Naive thymus-derived CD8-positive, alpha-beta T cell (primary cell): ENCODE measurements at regions not wholly inside any gene's neighbourhood (a gene's known extent, or its start where the extent isn't known, plus 50 kb on each side); places are given as distances from the start of the nearest gene placed in this dataset.

Source experiments
- ATAC-seq, 2 donors: fragments of 150-1000 bp; cut with Tn5 transposase in 1 of 2; sonication (Bioruptor Pico), chemical (Tn5 transposase) in 1 of 2; 1 replicate in 1 of 2; 2 replicates in 1 of 2; pipeline ENCODE4 v1.10.0; 2021; ENCODE audit warnings: mild to moderate bottlenecking in 2 of 2, moderate library complexity in 2 of 2
- POLR2A ChIA-PET: fragments of 350-600 bp; sonication (Branson Sonifier 250); formaldehyde crosslinking; loops from one replicate; lab custom pipeline; 2021; ENCODE audit warnings: antibody characterized with exemption; lab: Charles Lee
- DNase-seq, 10 donors: peaks; one replicate each; pipeline versions ENCODE4 v3.0.0 to v3.0.0-alpha.2; 2020 to 2022
- H3K27ac Mint-ChIP-seq, 10 donors: one replicate each; pipeline ENCODE4 v1.8.0; 2020 to 2022; ENCODE audit warnings: mild to moderate bottlenecking in 10 of 10, mixed read lengths in 10 of 10, moderate library complexity in 4 of 10, inconsistent platforms in 1 of 10
- H3K27me3 Mint-ChIP-seq, 5 donors: one replicate each; pipeline ENCODE4 v1.8.0; 2021 to 2022; ENCODE audit warnings: mixed read lengths in 5 of 5
- H3K36me3 Mint-ChIP-seq, 3 donors: one replicate each; pipeline ENCODE4 v1.8.0; 2020 to 2022; ENCODE audit warnings: mixed read lengths in 3 of 3, mild to moderate bottlenecking in 2 of 3, inconsistent platforms in 1 of 3
- H3K4me1 Mint-ChIP-seq, 4 donors: one replicate each; pipeline ENCODE4 v1.8.0; 2021 to 2022; ENCODE audit warnings: mixed read lengths in 4 of 4
- H3K4me3 Mint-ChIP-seq, 10 donors: one replicate each; pipeline ENCODE4 v1.8.0; 2020 to 2022; ENCODE audit warnings: mild to moderate bottlenecking in 10 of 10, mixed read lengths in 10 of 10, moderate library complexity in 6 of 10, inconsistent platforms in 1 of 10
- H3K9me3 Mint-ChIP-seq, 9 donors: one replicate each; pipeline ENCODE4 v1.8.0; 2020 to 2022; ENCODE audit warnings: mixed read lengths in 9 of 9, mild to moderate bottlenecking in 3 of 9, inconsistent platforms in 1 of 9, moderate library complexity in 1 of 9

DNA sequence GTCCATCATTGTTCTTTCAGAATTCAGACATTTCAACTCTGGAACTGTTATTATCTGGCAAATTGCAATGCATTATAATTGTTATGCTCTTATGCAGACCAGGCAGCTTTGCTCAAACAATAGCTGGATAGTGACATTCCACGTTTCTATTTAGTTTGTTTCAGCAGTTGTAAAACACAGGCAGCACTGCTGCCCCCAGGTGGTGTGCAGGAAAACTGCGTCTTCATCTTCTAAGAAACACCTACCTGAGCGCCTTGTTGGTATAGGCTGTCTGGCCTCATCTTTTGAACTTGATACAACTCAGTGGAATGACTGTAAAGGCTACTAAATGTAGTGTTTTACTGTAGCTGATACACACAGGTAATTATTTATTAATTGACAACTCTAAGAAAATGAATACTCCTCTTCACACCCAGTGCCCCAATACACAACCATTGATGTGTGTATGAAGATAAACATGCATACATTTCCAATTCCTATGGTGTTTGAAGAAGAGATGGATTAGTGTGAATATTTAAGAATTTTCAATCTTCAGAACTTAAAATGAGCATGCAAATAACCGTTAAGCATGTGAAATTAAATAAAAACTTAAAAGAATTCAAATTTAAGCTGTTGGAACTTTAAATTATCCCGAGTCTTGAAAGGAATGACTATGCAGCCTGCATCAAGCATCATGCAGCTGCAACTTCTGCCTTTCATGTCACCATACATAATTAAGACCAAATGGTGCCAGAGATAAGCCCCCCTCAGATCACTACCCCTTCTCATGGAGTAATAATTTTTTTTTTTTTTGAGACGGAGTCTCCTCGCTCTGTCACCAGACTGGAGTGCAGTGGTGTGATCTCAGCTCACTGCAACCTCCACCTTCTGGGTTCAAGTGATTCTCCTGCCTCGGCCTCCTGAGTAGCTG lies 85.6 kb downstream of the CD8B2 start:
- no peak for DNase-seq
- peaks cover under 1 to 17% (median 4%) of the 10 kb centered on the region in 5 donors for H3K27me3 Mint-ChIP-seq

DNA sequence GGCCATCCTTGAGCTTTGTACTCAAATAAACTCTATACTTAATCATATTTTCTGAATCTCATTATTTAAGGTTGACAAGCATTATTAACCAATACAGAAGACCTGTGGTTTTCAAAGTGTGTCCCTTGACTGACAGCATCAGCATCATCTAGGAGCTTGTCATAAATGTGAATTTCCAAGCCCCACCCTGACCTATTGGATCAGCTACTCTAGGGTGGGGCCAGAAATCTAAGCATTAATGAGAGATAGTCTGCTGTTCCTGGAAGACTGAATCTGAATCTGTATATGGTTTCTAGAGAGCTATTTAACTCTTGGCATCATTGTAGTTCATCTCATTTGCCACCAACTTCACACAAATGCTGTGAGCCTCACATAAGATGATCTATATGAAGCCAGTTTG lies 86.6 kb downstream of the CD8B2 start:
- DNase-seq = no peak
- no peak overlapping the region for H3K27ac Mint-ChIP-seq

More for the DNA sequence above, 85.6 kb downstream of the CD8B2 start:
- Mint-ChIP-seq H3K9me3 (no peaks in the 10 kb centered on the region), H3K4me1 (peaks cover 0 to 8% (median 0%) of the 10 kb centered on the region in 4 donors), H3K4me3 (no peak overlapping the region), H3K27ac (no peak overlapping the region), H3K36me3 (no peaks in the 10 kb centered on the region)
- no peak for ATAC-seq
- POLR2A ChIA-PET = no interaction called here

DNA sequence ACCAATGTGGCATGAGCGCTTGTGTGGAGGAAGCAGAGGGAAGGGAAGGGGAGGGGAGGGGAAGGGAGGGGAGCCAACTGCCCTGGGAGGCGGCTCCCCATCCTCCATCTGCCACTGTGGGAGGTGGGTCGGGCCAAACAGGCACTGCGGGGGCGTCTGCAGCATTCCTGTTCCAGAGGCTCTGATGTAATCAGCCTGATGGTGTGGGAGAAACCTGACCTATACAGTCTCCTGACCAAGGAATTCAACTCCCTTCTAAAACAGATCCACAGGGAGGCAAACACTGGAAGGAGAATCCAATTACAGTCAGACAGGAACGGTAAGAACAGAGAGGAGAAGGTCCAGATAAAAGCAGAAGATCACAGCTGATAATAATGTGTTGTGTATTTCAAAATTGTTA lies 88.8 kb downstream of the CD8B2 start:
- Mint-ChIP-seq H3K9me3 (no peaks in the 10 kb centered on the region), H3K27me3 (peaks cover 14 to 28% (median 17%) of the 10 kb centered on the region in 5 donors), H3K27ac (no peak overlapping the region), H3K36me3 (no peaks in the 10 kb centered on the region), H3K4me1 (peaks cover 0 to 6% (median under 1%) of the 10 kb centered on the region in 4 donors), H3K4me3 (no peak overlapping the region)
- POLR2A ChIA-PET = no interaction called here
- no peak for ATAC-seq
- DNase-seq = no peak

More for the DNA sequence above, 86.6 kb downstream of the CD8B2 start:
- POLR2A ChIA-PET = no interaction called here
- Mint-ChIP-seq H3K4me3 (no peak overlapping the region), H3K4me1 (peaks cover 0 to 8% (median 0%) of the 10 kb centered on the region in 4 donors), H3K27me3 (peaks cover 9 to 23% (median 10%) of the 10 kb centered on the region in 5 donors), H3K9me3 (no peaks in the 10 kb centered on the region), H3K36me3 (no peaks in the 10 kb centered on the region)
- no peak for ATAC-seq

- no peak for DNase-seq
- Mint-ChIP-seq H3K4me1 (peaks cover 4 to 11% (median 7%) of the 10 kb centered on the region in 4 donors), H3K27me3 (peaks cover 13 to 27% (median 20%) of the 10 kb centered on the region in 5 donors), H3K27ac (no peak overlapping the region), H3K36me3 (no peaks in the 10 kb centered on the region), H3K9me3 (no peaks in the 10 kb centered on the region), H3K4me3 (no peak overlapping the region)
- no peak for ATAC-seq
- POLR2A ChIA-PET = no interaction called here
Observed at GRCh38 chr2:106577255-106577651, 90.1 kb downstream of the CD8B2 start.

- POLR2A ChIA-PET = no interaction called here
- peaks cover 13 to 31% (median 30%) of the 10 kb centered on the region in 5 donors for H3K27me3 Mint-ChIP-seq
- H3K4me3 Mint-ChIP-seq = no peak overlapping the region
Observed at GRCh38 chr2:106579750-106580197, 92.6 kb downstream of the CD8B2 start.

GRCh38 chr2:106580241-106580640 lies 93.1 kb downstream of the CD8B2 start:
- ATAC-seq = no peak
- no peak for DNase-seq
- Mint-ChIP-seq H3K36me3 (no peaks in the 10 kb centered on the region), H3K4me3 (peak overlapping the region in 1 of 10 donors; percentile 44), H3K27me3 (peaks cover 13 to 35% (median 30%) of the 10 kb centered on the region in 5 donors), H3K4me1 (peaks cover 7 to 16% (median 12%) of the 10 kb centered on the region in 4 donors), H3K9me3 (no peaks in the 10 kb centered on the region), H3K27ac (peak overlapping the region in 1 of 10 donors; percentile 55)
- POLR2A ChIA-PET = no interaction called here

More at GRCh38 chr2:106579750-106580197, 92.6 kb downstream of the CD8B2 start:
- Mint-ChIP-seq H3K4me1 (peaks cover 7 to 16% (median 12%) of the 10 kb centered on the region in 4 donors), H3K36me3 (no peaks in the 10 kb centered on the region), H3K9me3 (no peaks in the 10 kb centered on the region), H3K27ac (no peak overlapping the region)
- no peak for DNase-seq
- ATAC-seq = no peak

DNA sequence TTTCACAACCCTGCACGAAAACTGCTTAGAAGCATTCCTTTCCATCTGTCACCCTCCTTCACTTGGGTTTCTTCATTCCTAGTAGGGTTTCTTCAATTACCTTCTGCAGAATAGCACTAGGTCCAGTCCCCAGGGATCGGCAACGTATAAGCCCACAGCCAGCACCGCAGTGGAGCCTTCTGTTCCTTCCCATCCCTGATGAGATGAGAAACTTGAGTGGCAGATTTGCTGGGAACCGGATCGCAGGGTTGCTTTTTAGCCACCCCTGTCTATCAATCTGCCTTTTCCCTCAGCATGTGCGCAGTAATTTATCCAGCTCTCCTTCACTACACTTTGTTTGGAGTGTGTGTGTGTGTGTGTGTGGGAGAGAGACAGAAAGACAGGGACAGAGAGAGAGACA lies 94.2 kb downstream of the CD8B2 start:
- Mint-ChIP-seq H3K36me3 (no peaks in the 10 kb centered on the region), H3K27ac (no peak overlapping the region), H3K4me1 (peaks cover 7 to 16% (median 12%) of the 10 kb centered on the region in 4 donors), H3K27me3 (peaks cover 14 to 45% (median 40%) of the 10 kb centered on the region in 5 donors), H3K9me3 (no peaks in the 10 kb centered on the region), H3K4me3 (peak overlapping the region; percentile 82 to 98 (median 94))
- DNase-seq = no peak
- ATAC-seq = no peak
- POLR2A ChIA-PET = no interaction called here

GRCh38 chr2:106581755-106582147 lies 94.6 kb downstream of the CD8B2 start:
- DNase-seq = peak in 1 of 10 donors; percentile 6
- H3K9me3 Mint-ChIP-seq = no peaks in the 10 kb centered on the region
- peak overlapping the region in 1 of 10 donors; percentile 37 for H3K27ac Mint-ChIP-seq
- peak overlapping the region; percentile 82 to 98 (median 94) for H3K4me3 Mint-ChIP-seq
- no peaks in the 10 kb centered on the region for H3K36me3 Mint-ChIP-seq
- peaks cover 14 to 45% (median 40%) of the 10 kb centered on the region in 5 donors for H3K27me3 Mint-ChIP-seq
- peaks cover 7 to 16% (median 12%) of the 10 kb centered on the region in 4 donors for H3K4me1 Mint-ChIP-seq
- peak; percentile 31 to 50 for ATAC-seq
- POLR2A ChIA-PET = no interaction called here

DNA sequence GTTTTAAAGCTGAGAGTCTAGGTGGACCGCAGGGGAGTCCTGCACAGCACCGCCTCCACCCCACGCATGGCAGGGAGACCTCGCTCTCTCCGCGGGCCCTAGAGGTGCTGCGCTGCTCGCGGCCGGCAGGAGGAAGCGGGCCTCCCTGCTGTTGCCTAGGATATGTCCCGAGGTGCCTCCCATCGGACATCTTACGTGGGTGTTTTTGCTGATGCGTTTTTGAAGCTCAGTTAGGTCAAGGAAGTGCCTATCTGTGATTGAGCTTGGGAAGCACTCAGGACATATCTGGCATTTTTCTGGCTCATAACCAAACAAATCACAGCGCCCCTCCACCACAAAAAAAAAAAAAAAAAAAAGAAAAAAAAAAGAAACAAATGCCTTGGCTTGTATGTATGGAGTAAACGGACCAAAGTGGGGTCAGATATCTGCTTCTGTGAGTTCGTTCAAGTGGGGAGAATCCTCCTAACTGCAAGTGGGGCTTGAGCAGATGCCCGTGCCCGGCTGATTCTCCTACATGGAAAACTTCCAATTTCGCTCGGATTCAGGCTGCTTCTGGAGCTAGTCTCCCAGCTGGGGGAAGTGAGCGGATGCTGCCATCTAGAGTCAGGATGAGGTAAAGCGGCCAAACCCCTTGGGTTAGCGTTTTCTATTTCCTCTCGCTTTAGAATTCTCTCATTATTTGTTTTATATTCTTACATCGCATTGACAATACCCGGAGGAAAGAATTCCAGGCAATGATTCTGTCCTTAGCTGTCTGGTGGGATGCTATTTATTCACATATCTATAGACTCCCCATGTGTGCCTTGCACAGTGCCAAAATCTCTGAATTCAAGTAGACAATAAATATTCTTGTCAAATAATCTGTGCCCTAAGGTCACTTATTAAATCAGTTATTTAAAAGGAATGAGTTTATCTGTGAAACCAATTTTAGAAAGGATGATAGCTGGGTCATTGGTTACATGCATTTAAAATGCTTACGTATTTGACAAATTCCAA lies 95.3 kb downstream of the CD8B2 start:
- H3K36me3 Mint-ChIP-seq = no peaks in the 10 kb centered on the region
- POLR2A ChIA-PET = no interaction called here
- peak overlapping the region in 6 of 10 donors; percentile 2 to 87 (median 45) for H3K27ac Mint-ChIP-seq
- DNase-seq (peak; percentile 35 to 76 (median 60)), ATAC-seq (peak; percentile 86 to 92)
- peaks cover 0 to 1% (median 0%) of the 10 kb centered on the region in 9 donors for H3K9me3 Mint-ChIP-seq
- peaks cover 10 to 16% (median 13%) of the 10 kb centered on the region in 4 donors for H3K4me1 Mint-ChIP-seq
- H3K27me3 Mint-ChIP-seq = peaks cover 20 to 48% (median 44%) of the 10 kb centered on the region in 5 donors
- peak overlapping the region; percentile 82 to 98 (median 94) for H3K4me3 Mint-ChIP-seq

DNA sequence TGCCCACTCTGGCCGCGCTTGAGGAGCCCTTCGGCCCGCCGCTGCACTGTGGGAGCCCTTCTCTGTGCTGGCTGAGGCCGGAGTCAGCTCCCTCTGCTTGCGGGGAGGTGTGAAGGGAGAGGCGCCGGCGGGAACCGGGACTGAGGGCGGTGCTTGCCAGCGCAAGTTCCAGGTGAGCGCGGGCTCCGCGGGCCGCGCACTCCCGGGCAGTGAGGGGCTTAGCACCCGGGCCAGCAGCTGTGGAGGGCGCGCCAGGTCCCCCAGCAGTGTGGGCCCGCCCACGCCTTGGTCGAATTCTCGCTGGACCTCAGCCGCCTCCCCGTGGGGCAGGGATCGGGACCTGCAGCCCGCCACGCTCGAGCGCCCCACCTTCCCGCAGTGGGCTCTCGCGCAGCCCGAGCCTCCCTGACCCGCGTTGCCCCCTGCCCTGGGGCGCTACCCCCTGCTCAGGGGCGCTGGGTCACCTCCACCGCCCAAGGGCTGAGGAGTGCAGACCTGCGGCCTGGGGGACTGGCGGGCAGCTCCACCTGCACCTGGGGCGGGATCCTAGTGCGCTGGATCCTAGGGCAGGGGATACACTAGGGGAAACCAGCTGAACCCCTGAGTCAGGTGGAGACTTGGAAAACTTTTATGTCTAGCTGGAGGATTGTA lies 97.3 kb downstream of the CD8B2 start:
- peaks cover 0 to 1% (median 0%) of the 10 kb centered on the region in 9 donors for H3K9me3 Mint-ChIP-seq
- peaks cover 0 to 2% (median 0%) of the 10 kb centered on the region in 3 donors for H3K36me3 Mint-ChIP-seq
- no peak overlapping the region for H3K4me3 Mint-ChIP-seq
- H3K27me3 Mint-ChIP-seq = peaks cover 12 to 39% (median 37%) of the 10 kb centered on the region in 5 donors
- DNase-seq = no peak
- peaks cover 10 to 16% (median 13%) of the 10 kb centered on the region in 4 donors for H3K4me1 Mint-ChIP-seq
- ATAC-seq = no peak
- POLR2A ChIA-PET = no interaction called here
- H3K27ac Mint-ChIP-seq = no peak overlapping the region

- Mint-ChIP-seq H3K36me3 (no peaks in the 10 kb centered on the region), H3K27me3 (peaks cover 11 to 35% (median 13%) of the 10 kb centered on the region in 5 donors), H3K4me3 (no peak overlapping the region), H3K27ac (no peak overlapping the region), H3K9me3 (no peaks in the 10 kb centered on the region), H3K4me1 (no peaks in the 10 kb centered on the region)
- ATAC-seq = no peak
- POLR2A ChIA-PET = no interaction called here
- no peak for DNase-seq
Observed at GRCh38 chr2:106596844-106597243, 109.7 kb downstream of the CD8B2 start.

GRCh38 chr2:106599540-106599939 lies 112.4 kb downstream of the CD8B2 start:
- Mint-ChIP-seq H3K27me3 (peaks cover 10 to 39% (median 14%) of the 10 kb centered on the region in 5 donors), H3K4me1 (no peaks in the 10 kb centered on the region), H3K9me3 (no peaks in the 10 kb centered on the region), H3K36me3 (no peaks in the 10 kb centered on the region), H3K27ac (no peak overlapping the region), H3K4me3 (no peak overlapping the region)
- POLR2A ChIA-PET = no interaction called here
- DNase-seq (no peak), ATAC-seq (no peak)
